GM03348 (cell line): ENCODE measurements at regions not wholly inside any gene's neighbourhood (a gene's known extent, or its start where the extent isn't known, plus 50 kb on each side); places are given as distances from the start of the nearest gene placed in this dataset.

ENCODE experiments used
- DNase-seq: peaks from one replicate; pipeline ENCODE4 v3.0.0; 2012; ENCODE audit warnings: low spot score

GRCh38 chrX:39853417-39854030 lies 244.2 kb downstream of the BCOR start:
- DNase-seq = no peak

- no peak for DNase-seq
Observed at GRCh38 chrX:39854772-39855747, 242.7 kb downstream of the BCOR start.

- DNase-seq = peak; percentile 26
Observed at GRCh38 chrX:39855748-39856129, 242.0 kb downstream of the BCOR start.

GRCh38 chrX:39856472-39857121 lies 241.2 kb downstream of the BCOR start:
- no peak for DNase-seq

GRCh38 chrX:39857780-39858179 lies 240.0 kb downstream of the BCOR start:
- no peak for DNase-seq

- DNase-seq = peak; percentile 20
Observed at GRCh38 chrX:39859991-39860861, 237.5 kb downstream of the BCOR start.

- DNase-seq = no peak
Observed at GRCh38 chrX:39862963-39863362, 234.8 kb downstream of the BCOR start.

- no peak for DNase-seq
Observed at GRCh38 chrX:39866229-39866628, 231.5 kb downstream of the BCOR start.

- DNase-seq = no peak
Observed at GRCh38 chrX:39869846-39870601, 227.7 kb downstream of the BCOR start.

GRCh38 chrX:39871648-39872047 lies 226.1 kb downstream of the BCOR start:
- no peak for DNase-seq

- DNase-seq = no peak
Observed at GRCh38 chrX:39873117-39873516, 224.6 kb downstream of the BCOR start.

GRCh38 chrX:39874202-39874816 lies 223.4 kb downstream of the BCOR start:
- no peak for DNase-seq

GRCh38 chrX:39875834-39876628 lies 221.7 kb downstream of the BCOR start:
- DNase-seq = no peak

GRCh38 chrX:39877905-39878304 lies 219.9 kb downstream of the BCOR start:
- no peak for DNase-seq

GRCh38 chrX:39883666-39884065 lies 214.1 kb downstream of the BCOR start:
- DNase-seq = no peak

- DNase-seq = no peak
Observed at GRCh38 chrX:39886282-39886681, 211.5 kb downstream of the BCOR start.

GRCh38 chrX:39888730-39889129 lies 209.0 kb downstream of the BCOR start:
- DNase-seq = no peak

- no peak for DNase-seq
Observed at GRCh38 chrX:39889704-39890103, 208.1 kb downstream of the BCOR start.

GRCh38 chrX:39890807-39891206 lies 207.0 kb downstream of the BCOR start:
- DNase-seq = no peak

- no peak for DNase-seq
Observed at GRCh38 chrX:39891781-39892180, 206.0 kb downstream of the BCOR start.
